ENCODE measurements at regions not wholly inside any gene's neighbourhood (a gene's known extent, or its start where the extent isn't known, plus 50 kb on each side); places are given as distances from the start of the nearest gene placed in this dataset.

GRCh38 chr11:37804666-37805065 is 1206.6 kb upstream of the RAG2 start:
- no peak for DNase-seq

- DNase-seq, result no peak
Observed at GRCh38 chr11:37788141-37788877, 1190.3 kb upstream of the RAG2 start.

- DNase-seq, result no peak
Observed at GRCh38 chr11:37786214-37786755, 1188.2 kb upstream of the RAG2 start.

DNA sequence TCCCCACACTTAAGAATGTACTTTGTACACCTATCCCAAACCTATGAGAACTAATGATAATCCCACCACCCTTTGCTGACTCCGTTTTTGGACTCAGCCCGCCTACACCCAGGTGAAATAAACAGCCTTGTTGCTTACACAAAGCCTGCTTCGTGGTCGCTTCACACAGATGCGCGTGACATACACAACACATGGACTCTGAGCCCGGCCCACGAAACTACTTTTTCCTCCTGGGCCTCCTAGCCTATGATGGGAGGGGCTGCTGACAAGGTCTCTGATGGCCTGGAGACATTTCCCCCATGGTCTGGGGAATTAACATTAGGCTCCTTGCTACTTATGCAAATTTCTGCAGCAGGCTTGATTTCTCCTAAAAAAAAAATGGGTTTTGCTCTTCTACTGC is 1176.4 kb upstream of the RAG2 start:
- no peak for DNase-seq

DNA sequence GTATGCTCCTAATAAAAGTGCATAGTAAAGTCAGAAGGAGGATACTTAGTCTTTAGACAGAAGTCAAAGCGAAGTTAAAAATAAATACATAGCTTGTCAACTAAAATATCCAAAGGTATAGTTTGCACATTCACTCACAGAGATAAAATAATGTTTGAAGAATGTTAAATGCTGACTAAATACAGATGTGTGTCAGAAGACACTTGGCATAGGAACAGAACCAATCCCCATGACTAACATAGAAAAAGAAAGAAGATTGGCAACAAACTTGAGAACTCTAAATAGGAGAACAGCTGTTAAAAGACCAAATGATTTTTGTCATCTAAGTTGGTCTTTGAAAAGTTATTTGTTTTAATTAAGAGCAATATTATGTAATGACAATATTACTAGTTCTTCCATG is 1172.1 kb upstream of the RAG2 start:
- DNase-seq, result no peak

DNA sequence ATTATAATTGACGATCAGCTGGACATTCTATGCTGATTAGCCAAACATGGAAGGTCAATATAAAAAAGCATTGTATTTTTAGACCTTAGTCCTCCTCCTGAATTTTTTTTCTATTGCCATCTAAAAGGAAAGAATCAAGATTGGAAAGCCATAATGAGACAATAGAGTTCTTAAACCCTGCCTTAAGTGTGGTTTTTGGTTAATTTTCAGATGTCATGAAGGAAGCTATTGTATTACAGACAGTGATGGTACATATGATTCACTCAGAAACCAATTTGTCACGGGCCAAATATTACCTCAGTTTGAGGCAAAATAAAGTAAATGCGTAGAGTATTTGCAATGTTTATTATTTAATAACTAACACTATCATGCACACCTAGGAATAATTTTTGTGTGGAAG is 1164.0 kb upstream of the RAG2 start:
- no peak for DNase-seq

- no peak for DNase-seq
Observed at GRCh38 chr11:37755521-37755920, 1157.5 kb upstream of the RAG2 start.

- DNase-seq, result no peak
Observed at GRCh38 chr11:37748641-37749040, 1150.6 kb upstream of the RAG2 start.

- DNase-seq, result no peak
Observed at GRCh38 chr11:37747121-37747520, 1149.1 kb upstream of the RAG2 start.

DNA sequence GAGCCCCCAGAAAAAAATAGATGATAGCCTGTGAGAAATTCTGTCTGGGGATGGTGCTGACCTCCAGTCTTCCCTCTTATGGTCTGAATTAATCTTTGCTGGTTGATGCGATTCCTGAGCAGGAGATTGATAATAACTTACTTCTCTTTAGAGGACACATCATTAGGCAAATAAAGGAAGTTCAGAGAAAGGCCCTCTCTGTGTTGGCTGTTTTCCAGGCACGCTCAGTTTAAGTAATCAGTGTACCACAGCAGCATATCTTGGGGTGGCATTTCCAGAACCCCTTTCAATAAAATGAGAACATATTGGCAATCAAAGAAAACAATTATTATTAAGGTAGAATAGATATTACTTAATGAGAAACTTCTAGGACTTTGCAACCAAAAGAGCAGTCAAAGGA is 1129.3 kb upstream of the RAG2 start:
- no peak for DNase-seq

DNA sequence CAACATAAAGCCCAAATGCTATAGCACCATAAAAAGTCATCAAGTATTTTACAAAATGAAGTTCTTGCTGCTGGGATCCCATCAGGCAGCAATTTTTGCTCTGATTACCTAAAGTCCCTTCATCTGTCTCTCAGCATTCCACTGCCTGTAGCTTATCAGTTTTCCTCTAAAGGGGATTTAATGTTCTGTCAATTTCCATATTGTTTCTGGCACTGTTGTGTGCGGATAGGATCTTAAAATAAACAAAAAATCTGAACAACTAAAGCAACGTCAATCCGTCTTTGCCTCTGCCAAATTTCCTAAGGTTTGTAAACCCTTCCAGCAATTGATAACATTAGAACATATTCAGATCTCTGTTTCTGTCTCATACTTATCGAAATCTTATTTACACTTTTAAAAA is 1126.3 kb upstream of the RAG2 start:
- DNase-seq, result no peak

- no peak for DNase-seq
Observed at GRCh38 chr11:37721485-37721884, 1123.4 kb upstream of the RAG2 start.

GRCh38 chr11:37718431-37718999 is 1120.5 kb upstream of the RAG2 start:
- DNase-seq, result peak in 1 of 56 donors; percentile 5

- DNase-seq, result no peak
Observed at GRCh38 chr11:37712251-37712650, 1114.2 kb upstream of the RAG2 start.

DNA sequence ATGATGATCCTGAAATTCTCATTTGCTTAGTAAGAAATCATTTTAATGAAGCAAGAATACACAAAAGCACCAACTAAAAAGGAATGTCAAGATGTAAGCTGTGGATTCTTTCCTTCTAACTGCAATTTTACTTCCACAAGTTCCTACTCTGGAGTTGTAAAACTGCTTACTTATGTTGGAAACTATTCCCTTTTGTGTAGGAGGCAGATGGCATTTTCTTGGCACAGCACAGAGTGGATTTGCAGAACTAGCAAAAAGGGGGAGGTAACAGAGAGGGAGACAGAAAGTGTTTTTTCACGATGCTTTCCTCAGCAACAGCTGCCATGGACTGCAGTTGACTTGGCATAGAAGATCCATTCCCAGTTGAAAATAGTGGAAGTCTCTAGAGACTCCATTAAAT is 1112.0 kb upstream of the RAG2 start:
- DNase-seq, result peak in 4 of 56 donors; percentile 3 to 23 (median 6)

DNA sequence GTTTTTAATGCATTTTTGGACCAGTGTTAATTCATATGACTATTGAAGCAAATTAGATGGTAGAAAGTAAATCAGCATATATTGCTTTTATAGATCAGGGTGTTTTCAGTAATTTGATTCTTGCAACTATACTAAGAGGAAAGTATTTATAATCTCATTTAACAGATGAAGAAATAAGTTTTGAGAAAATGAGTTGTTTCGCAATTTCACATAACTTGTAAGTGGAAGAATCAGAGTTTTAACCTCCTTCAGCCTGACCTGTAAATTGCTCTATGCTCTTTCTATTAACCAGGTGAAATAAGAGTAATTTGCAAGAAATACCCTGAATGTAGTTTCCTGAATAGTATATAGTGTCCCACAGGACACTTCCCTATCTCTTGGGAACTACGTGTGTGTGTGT is 1106.8 kb upstream of the RAG2 start:
- DNase-seq, result no peak

- no peak for DNase-seq
Observed at GRCh38 chr11:37699644-37700043, 1101.6 kb upstream of the RAG2 start.

- DNase-seq, result no peak
Observed at GRCh38 chr11:37695283-37695682, 1097.2 kb upstream of the RAG2 start.

DNA sequence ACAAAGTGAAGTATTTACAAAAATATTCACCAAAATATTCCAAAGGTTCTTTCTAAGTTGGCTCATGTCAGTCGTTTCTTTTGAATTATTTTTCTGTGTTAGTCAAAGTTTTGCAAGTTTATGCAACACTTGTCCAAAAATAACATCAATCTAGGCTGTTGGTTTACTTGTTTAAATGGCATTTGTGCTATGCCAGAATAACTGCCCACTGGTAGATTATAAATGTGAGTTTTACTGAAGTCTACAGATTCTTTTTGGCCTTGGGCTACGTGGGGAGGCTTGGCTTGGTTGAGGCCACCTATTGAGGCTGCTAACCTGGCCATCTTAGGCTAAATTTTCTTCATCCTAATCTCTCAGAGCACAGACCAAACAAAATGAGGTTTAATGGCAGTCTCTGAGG is 1091.9 kb upstream of the RAG2 start:
- no peak for DNase-seq

DNA sequence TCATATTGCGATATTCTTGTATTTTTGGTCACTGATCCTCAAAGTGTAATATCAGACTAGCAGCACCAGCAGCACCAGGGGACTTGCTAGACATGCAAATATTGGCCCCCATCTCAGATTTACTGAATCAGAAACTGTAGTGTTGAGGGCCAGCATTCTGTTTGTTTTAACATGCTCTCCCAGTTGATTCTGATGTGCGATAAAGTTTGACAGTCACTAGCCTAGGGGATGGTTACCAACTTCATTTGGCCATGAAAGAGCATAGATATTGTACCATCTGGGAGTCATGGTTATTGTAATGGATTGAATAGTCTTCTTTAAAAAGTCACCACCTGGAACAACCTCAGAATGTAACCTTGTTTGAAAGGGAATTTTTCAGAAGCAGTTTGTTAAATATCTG is 1090.4 kb upstream of the RAG2 start:
- no peak for DNase-seq

DNA sequence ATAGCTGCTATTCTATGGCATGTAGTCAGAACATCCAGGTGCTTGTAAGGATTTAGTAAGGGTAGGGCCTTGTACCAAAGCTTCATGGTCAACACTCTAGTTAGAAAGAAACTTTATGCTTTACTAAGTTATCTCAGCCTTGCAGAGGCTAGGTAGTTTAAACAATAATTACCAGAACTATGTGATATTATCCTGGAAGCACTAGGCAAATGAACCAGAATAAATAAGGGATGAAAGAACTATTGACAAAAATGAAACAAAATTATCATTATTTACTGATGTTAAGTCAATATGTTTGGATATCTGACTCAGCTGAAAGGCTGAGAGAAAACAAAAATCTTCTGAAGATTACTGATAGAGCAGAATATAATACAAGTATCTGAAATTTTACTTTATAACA is 1089.1 kb upstream of the RAG2 start:
- DNase-seq, result no peak

- DNase-seq, result no peak
Observed at GRCh38 chr11:37671321-37671720, 1073.3 kb upstream of the RAG2 start.

DNA sequence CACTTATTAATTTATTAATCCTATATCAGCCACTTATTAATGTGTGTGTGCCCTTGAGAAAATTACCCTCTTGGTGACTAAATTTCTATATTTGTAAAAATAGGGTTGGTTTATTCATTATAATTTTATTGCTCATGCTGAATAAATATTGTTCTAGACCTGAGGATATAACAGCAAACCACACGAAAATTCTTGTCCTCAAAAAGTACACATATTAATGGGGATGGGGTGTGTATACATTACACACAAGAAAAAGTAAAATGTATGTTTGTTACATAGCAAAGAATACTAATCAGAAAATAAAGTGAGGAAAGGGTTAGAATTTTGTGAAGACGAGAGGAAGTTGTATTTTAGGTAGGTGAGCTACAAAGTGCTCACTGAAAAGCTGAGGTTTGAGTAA is 1068.9 kb upstream of the RAG2 start:
- DNase-seq, result no peak

Measured in amygdala (tissue), 56 donors.